ENCODE measurements at regions not wholly inside any gene's neighbourhood (a gene's known extent, or its start where the extent isn't known, plus 50 kb on each side); places are given as distances from the start of the nearest gene placed in this dataset.

DNA sequence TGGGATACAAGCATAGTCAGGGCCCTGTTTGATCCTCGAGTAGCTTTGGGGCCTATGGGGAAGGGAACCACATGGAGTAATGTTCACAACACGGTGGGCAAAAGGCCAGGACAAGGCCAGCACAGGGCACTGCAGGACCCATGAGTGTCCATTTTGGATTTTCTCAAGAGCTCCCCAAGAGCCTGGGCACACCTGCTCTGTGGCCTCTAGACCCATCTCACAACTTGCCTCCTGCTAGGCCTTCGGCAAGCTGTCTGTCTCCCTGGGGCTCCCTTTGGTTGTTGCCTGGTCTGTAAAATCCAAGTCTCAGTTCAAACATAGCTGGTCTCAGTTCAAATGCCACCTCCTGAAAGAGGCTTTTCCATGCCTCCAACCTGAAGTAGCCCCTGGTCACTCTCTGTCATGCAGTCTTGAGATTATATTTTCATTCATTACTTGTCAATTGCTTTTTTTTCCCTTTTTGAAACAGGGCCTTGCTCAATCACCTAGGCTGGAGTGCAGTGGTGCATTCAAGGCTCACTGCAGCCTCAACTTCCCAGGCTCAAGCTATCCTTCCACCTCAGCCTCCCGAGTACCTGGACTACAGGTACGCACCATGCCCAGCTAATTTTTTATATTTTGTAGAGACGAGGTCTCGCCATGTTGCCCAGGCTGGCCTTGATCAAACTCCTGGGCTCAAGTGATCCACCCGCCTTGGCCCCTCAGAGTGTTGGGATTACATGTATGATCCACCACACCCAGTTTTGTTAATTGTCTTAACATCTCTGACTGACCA, 107.4 kb downstream of the MATN1 start:
- 90% methylated on average over 8 of the region's 8 CpGs for WGBS
- intact Hi-C loops (cut with DNase I), result no loop called here
- no peak for DNase-seq (ENCODE audit: extremely low spot score)
- Histone ChIP-seq H3K36me3 (no peaks in the 10 kb centered on the region), H3K9me3 (no peaks in the 10 kb centered on the region), H3K4me3 (no peak overlapping the region), H3K27ac (replicated peaks in 1 of 4) (no peak overlapping the region), H3K4me1 (no peaks in the 10 kb centered on the region), H3K27me3 (peaks cover 0 to 8% (median 0%) of the 10 kb centered on the region in 4 donors)
- TF ChIP-seq POLR2A (IDR thresholded peaks at IDR 0.05; ENCODE audit: low read depth) (no peak), EP300 (IDR thresholded peaks at IDR 0.05) (no peak), POLR2AphosphoS5 (IDR thresholded peaks at IDR 0.05) (no peak)
- TF ChIP-seq, protein P1, sequence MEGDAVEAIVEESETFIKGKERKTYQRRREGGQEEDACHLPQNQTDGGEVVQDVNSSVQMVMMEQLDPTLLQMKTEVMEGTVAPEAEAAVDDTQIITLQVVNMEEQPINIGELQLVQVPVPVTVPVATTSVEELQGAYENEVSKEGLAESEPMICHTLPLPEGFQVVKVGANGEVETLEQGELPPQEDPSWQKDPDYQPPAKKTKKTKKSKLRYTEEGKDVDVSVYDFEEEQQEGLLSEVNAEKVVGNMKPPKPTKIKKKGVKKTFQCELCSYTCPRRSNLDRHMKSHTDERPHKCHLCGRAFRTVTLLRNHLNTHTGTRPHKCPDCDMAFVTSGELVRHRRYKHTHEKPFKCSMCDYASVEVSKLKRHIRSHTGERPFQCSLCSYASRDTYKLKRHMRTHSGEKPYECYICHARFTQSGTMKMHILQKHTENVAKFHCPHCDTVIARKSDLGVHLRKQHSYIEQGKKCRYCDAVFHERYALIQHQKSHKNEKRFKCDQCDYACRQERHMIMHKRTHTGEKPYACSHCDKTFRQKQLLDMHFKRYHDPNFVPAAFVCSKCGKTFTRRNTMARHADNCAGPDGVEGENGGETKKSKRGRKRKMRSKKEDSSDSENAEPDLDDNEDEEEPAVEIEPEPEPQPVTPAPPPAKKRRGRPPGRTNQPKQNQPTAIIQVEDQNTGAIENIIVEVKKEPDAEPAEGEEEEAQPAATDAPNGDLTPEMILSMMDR (IDR thresholded peaks at IDR 0.05), result no peak

DNA sequence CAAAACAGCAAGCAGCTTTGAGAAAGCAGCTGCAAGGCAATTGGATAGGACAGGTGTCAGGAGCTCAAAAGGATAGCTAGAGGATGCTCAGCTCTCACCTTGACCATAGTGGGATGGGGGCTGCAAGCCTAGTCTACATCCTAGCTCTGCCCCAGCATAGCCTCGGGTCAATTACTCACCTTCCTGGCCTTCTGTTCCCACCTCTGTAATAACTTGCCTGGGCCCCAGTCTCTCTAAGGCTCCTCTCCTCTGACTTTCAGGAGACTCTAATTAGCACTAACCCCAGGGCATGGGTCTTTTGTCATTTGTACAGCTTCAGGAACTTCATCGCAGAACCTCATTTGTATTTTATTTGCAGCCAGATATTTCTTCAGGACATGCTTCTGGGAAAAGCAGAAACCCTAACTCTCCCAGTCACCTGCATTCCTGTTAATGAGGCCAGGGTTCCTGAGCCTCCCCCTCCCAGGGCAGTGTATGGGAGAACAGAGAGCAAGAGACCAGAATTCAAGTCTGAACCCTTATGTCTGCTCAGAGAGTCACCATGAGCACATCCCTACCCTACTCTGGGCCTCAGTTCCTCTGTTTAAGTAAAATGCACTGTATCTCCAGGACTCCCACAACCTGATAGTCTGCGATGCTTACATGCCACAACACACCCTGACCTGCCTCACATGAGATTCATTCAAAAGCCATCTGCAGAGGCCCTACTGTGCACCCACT, 108.1 kb downstream of the MATN1 start:
- H3K27ac ChIP-seq (replicated peaks in 1 of 4), result no peak overlapping the region
- no peaks in the 10 kb centered on the region for H3K4me1 ChIP-seq
- intact Hi-C loops (cut with DNase I), result no loop called here
- H3K27me3 ChIP-seq, result peaks cover 0 to 7% (median 0%) of the 10 kb centered on the region in 4 donors
- DNase-seq (ENCODE audit: extremely low spot score), result no peak
- H3K4me3 ChIP-seq, result no peak overlapping the region
- TF ChIP-seq, protein P1 (IDR thresholded peaks at IDR 0.05), result no peak
- TF ChIP-seq POLR2A (IDR thresholded peaks at IDR 0.05; ENCODE audit: low read depth) (no peak), POLR2AphosphoS5 (IDR thresholded peaks at IDR 0.05) (no peak), EP300 (IDR thresholded peaks at IDR 0.05) (no peak)
- H3K36me3 ChIP-seq, result no peaks in the 10 kb centered on the region
- whole genome bisulfite sequencing, result 88% methylated on average over 2 of the region's 3 CpGs
- no peaks in the 10 kb centered on the region for H3K9me3 ChIP-seq

DNA sequence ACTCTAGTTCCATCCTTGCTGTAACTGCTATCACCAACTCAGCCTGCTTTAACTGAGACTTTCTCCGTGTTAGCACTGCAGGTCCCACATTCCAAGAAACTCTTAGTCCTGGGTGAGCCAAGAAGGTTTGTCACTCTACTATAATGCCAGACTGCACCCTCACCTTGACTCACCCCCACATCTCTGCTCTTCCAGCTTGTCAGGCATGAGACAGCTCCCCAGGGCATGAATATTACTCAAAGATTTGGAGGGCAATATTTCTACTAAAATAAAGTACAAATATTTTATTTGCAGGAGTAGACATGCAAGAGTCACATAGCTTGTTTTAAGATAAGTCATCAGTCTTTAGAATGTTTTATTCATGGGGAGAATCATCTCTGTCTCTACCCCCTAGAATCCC, 110.2 kb downstream of the MATN1 start:
- Histone ChIP-seq H3K27me3 (peaks cover 0 to 9% (median 0%) of the 10 kb centered on the region in 4 donors), H3K4me1 (no peaks in the 10 kb centered on the region), H3K27ac (replicated peaks in 1 of 4) (no peak overlapping the region), H3K4me3 (no peak overlapping the region), H3K36me3 (no peaks in the 10 kb centered on the region), H3K9me3 (no peaks in the 10 kb centered on the region)
- DNase-seq (ENCODE audit: extremely low spot score), result no peak
- intact Hi-C loops (cut with DNase I), result no loop called here
- 40% methylated on average over 1 of the region's 1 CpG for WGBS
- no peak for TF ChIP-seq EP300 (IDR thresholded peaks at IDR 0.05)
- no peak for TF ChIP-seq POLR2A (IDR thresholded peaks at IDR 0.05; ENCODE audit: low read depth)
- TF ChIP-seq POLR2AphosphoS5 (IDR thresholded peaks at IDR 0.05), result no peak
- TF ChIP-seq, protein P1 (IDR thresholded peaks at IDR 0.05), result no peak

DNA sequence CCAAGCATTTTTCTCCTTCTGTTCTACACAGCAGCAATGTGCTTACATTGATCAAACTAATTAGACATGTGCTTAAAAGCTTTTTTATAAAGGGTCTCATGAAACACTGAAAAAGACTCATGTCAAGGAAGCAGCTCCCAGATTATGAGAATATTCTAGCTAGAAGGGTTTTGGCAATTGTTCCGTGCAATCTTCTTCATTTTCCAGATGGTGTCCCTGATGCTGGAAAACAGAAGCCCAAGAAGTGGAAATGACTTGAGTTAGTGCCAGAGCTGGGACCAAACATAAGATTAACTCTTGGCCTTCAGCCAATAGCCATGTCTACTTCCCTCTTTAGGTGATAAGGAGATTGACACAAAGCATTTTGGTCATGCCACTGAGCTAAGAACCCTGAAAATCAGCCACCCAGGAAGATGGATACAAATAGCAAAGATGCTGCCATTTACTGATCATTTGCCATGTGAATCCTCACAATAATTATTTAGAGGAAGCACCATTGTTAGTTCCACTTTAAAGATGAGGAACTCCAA, 110.8 kb downstream of the MATN1 start:
- TF ChIP-seq POLR2A (IDR thresholded peaks at IDR 0.05; ENCODE audit: low read depth) (no peak), EP300 (IDR thresholded peaks at IDR 0.05) (no peak), POLR2AphosphoS5 (IDR thresholded peaks at IDR 0.05) (no peak)
- TF ChIP-seq, protein P1 (IDR thresholded peaks at IDR 0.05), result no peak
- intact Hi-C loops (cut with DNase I), result no loop called here
- Histone ChIP-seq H3K27ac (replicated peaks in 1 of 4) (no peak overlapping the region), H3K36me3 (no peaks in the 10 kb centered on the region), H3K4me1 (no peaks in the 10 kb centered on the region), H3K9me3 (no peaks in the 10 kb centered on the region), H3K4me3 (no peak overlapping the region), H3K27me3 (peaks cover 0 to 9% (median 0%) of the 10 kb centered on the region in 4 donors)
- DNase-seq (ENCODE audit: extremely low spot score), result no peak
- 65% methylated on average over 1 of the region's 1 CpG for WGBS

All from esophagus muscularis mucosa (tissue), 4 donors.